Astrocyte (in vitro differentiated cells and primary cell): ENCODE measurements at regions not wholly inside any gene's neighbourhood (a gene's known extent, or its start where the extent isn't known, plus 50 kb on each side); places are given as distances from the start of the nearest gene placed in this dataset.

Experiments
- DNase-seq: peaks from one replicate; pipeline ENCODE4 v3.0.0-alpha.2; 2010; ENCODE audit warnings: low read depth
- FAIRE-seq: peaks from 2 replicates; lab custom pipeline; 2011; peaks lifted over from hg19 to GRCh38; lab: Jason Lieb, UNC
- H2AFZ ChIP-seq: 2 replicates; pipeline ENCODE4 v1.6.0; 2012; ENCODE audit warnings: low read depth, low read length, inconsistent platforms
- H3K27ac ChIP-seq: 2 replicates; pipeline ENCODE4 v1.5.1; 2011; ENCODE audit warnings: low read depth, low read length, inconsistent platforms
- H3K27me3 ChIP-seq: 2 replicates; pipeline ENCODE4 v1.6.0; 2011; ENCODE audit warnings: low read length, inconsistent platforms; ENCODE audit not compliant: insufficient read depth
- H3K36me3 ChIP-seq: 2 replicates; pipeline ENCODE4 v1.5.1; 2011; ENCODE audit warnings: low read length, inconsistent platforms; ENCODE audit not compliant: insufficient read depth
- H3K4me1 ChIP-seq: 2 replicates; pipeline ENCODE4 v1.5.1; 2011; ENCODE audit warnings: low read length, inconsistent platforms; ENCODE audit not compliant: insufficient read depth
- H3K4me2 ChIP-seq: 2 replicates; pipeline ENCODE4 v1.6.0; 2012; ENCODE audit warnings: low read length, inconsistent platforms
- H3K4me3 ChIP-seq: 2 replicates; pipeline ENCODE4 v1.5.1; 2011; ENCODE audit warnings: low read depth, mild to moderate bottlenecking, low read length, inconsistent platforms; ENCODE audit not compliant: insufficient read depth
- H3K79me2 ChIP-seq: 2 replicates; pipeline ENCODE4 v1.6.0; 2012; ENCODE audit warnings: mild to moderate bottlenecking, low read length, inconsistent platforms; ENCODE audit not compliant: insufficient read depth
- H3K9ac ChIP-seq: 2 replicates; pipeline ENCODE4 v1.6.0; 2012; ENCODE audit warnings: mild to moderate bottlenecking, low read length, inconsistent platforms
- H3K9me3 ChIP-seq: 2 replicates; pipeline ENCODE4 v1.5.1; 2012; ENCODE audit warnings: low read depth, mild to moderate bottlenecking, low read length, inconsistent platforms; ENCODE audit not compliant: insufficient read depth
- H4K20me1 ChIP-seq: 2 replicates; pipeline ENCODE4 v1.6.0; 2012; ENCODE audit warnings: low read length, inconsistent platforms; ENCODE audit not compliant: insufficient read depth
- H3K27ac Mint-ChIP-seq: one replicate; pipeline ENCODE4 v1.8.0; 2021; ENCODE audit warnings: mild to moderate bottlenecking, mixed read lengths; ENCODE audit not compliant: unreplicated experiment
- H3K27me3 Mint-ChIP-seq: one replicate; pipeline ENCODE4 v1.8.0; 2021; ENCODE audit warnings: low read depth, mixed read lengths; ENCODE audit not compliant: unreplicated experiment
- H3K36me3 Mint-ChIP-seq: one replicate; pipeline ENCODE4 v1.8.0; 2021; ENCODE audit warnings: low read depth, mixed read lengths; ENCODE audit not compliant: unreplicated experiment
- H3K4me1 Mint-ChIP-seq: one replicate; pipeline ENCODE4 v1.8.0; 2021; ENCODE audit warnings: low read depth, mixed read lengths; ENCODE audit not compliant: unreplicated experiment
- H3K4me3 Mint-ChIP-seq: one replicate; pipeline ENCODE4 v1.8.0; 2021; ENCODE audit warnings: mild to moderate bottlenecking, moderate library complexity, mixed read lengths; ENCODE audit not compliant: unreplicated experiment
- H3K9me3 Mint-ChIP-seq: one replicate; pipeline ENCODE4 v1.8.0; 2021; ENCODE audit warnings: mild to moderate bottlenecking, mixed read lengths; ENCODE audit not compliant: unreplicated experiment
- EZH2 ChIP-seq: IDR thresholded peaks from 2 replicates; pipeline ENCODE4 v1.6.1; 2012; ENCODE audit warnings: mild to moderate bottlenecking, low read length, inconsistent platforms; ENCODE audit not compliant: insufficient read depth
- TF ChIP-seq, protein P1 (sequence below): IDR thresholded peaks from 2 replicates; pipeline ENCODE4 v1.5.1; 2011; ENCODE audit warnings: low read depth, mild to moderate bottlenecking, inconsistent platforms, low read length, moderate library complexity; ENCODE audit not compliant: insufficient read depth

DNA sequence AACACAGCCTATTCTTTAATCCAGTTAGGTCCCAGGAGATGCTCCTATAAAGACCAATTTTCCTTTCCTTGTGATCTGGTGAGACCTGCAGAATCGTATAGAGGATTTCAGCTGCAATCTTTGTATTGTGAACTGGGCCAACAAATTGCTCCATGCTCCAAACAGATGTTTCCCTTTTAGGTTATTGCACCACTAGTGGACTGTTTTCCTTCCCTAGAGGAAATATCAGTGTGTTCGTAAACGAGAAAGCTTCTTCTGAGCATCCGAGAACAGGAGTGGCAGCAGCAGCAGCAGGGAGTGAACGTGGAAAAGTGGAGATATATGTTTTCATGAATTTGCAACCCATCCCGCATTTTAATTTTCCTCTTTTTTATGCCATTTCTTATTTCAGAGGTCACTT lies 344.1 kb upstream of the PDE3A start:
- Mint-ChIP-seq H3K4me1 (no peaks in the 10 kb centered on the region), H3K9me3 (no peaks in the 10 kb centered on the region), H3K36me3 (no peaks in the 10 kb centered on the region), H3K4me3 (no peak overlapping the region), H3K27ac (no peak overlapping the region), H3K27me3 (no peaks in the 10 kb centered on the region)
- Histone ChIP-seq H3K27ac (no peak overlapping the region), H3K4me2 (no peak overlapping the region), H3K79me2 (no peaks in the 10 kb centered on the region), H3K27me3 (no peaks in the 10 kb centered on the region), H3K9ac (no peak overlapping the region), H3K4me3 (no peak overlapping the region), H4K20me1 (no peaks in the 10 kb centered on the region), H3K4me1 (no peaks in the 10 kb centered on the region), H3K36me3 (no peaks in the 10 kb centered on the region), H3K9me3 (no peaks in the 10 kb centered on the region), H2AFZ (peak overlapping the region; percentile 34)
- TF ChIP-seq EZH2 = no peak
- TF ChIP-seq, protein P1, sequence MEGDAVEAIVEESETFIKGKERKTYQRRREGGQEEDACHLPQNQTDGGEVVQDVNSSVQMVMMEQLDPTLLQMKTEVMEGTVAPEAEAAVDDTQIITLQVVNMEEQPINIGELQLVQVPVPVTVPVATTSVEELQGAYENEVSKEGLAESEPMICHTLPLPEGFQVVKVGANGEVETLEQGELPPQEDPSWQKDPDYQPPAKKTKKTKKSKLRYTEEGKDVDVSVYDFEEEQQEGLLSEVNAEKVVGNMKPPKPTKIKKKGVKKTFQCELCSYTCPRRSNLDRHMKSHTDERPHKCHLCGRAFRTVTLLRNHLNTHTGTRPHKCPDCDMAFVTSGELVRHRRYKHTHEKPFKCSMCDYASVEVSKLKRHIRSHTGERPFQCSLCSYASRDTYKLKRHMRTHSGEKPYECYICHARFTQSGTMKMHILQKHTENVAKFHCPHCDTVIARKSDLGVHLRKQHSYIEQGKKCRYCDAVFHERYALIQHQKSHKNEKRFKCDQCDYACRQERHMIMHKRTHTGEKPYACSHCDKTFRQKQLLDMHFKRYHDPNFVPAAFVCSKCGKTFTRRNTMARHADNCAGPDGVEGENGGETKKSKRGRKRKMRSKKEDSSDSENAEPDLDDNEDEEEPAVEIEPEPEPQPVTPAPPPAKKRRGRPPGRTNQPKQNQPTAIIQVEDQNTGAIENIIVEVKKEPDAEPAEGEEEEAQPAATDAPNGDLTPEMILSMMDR = no peak
- FAIRE-seq (no peak), DNase-seq (no peak)

DNA sequence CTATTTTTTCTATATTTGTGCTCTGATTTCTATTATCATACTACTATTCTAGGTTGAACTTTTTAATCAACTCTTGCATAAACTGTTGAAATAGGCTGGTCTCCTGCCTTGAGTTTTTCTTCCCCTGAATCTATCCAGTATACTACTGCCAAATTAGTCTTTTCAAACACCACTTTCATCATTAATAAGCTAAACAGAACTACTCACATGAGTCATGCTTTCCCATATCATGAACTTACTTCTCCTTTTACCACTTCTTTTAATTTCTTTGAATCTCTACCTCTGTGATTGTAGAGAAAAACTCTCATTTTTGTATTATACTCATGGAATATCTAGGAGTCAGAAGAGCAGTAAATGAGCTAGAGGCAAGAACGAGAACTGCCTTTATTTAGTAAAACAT lies 340.3 kb upstream of the PDE3A start:
- Histone ChIP-seq H3K4me1 (no peaks in the 10 kb centered on the region), H3K27ac (no peak overlapping the region), H3K27me3 (no peaks in the 10 kb centered on the region), H3K9me3 (no peaks in the 10 kb centered on the region), H2AFZ (no peak overlapping the region), H3K79me2 (no peaks in the 10 kb centered on the region), H4K20me1 (no peaks in the 10 kb centered on the region), H3K4me3 (no peak overlapping the region), H3K9ac (no peak overlapping the region), H3K36me3 (no peaks in the 10 kb centered on the region), H3K4me2 (no peak overlapping the region)
- TF ChIP-seq, protein P1 = no peak
- TF ChIP-seq EZH2 = no peak
- no peak overlapping the region for H3K27ac Mint-ChIP-seq
- DNase-seq (no peak), FAIRE-seq (no peak)
- H3K4me1 Mint-ChIP-seq = peaks cover 3% of the 10 kb centered on the region
- no peaks in the 10 kb centered on the region for H3K27me3 Mint-ChIP-seq
- H3K36me3 Mint-ChIP-seq = no peaks in the 10 kb centered on the region
- H3K4me3 Mint-ChIP-seq = no peak overlapping the region
- H3K9me3 Mint-ChIP-seq = no peaks in the 10 kb centered on the region

DNA sequence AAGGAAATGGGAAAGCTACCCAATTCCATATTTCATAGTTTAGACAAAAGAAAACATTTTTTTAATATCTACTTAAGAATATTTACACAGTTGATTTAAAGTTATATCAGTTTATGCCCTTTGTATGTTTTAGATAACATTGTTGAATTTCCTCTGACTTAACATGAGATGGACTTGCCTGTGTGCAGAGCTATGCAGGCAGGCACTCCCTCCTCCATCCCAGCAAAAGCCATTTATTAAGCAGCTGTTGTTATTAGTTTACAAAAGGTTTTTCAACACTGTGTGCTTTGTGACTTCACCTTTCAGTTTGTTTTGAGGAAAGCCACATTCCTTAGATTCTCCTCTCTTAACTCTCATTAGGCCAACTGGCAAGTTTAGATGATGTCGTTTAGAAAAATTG lies 337.5 kb upstream of the PDE3A start:
- H3K27me3 Mint-ChIP-seq = no peaks in the 10 kb centered on the region
- no peak overlapping the region for H3K4me3 Mint-ChIP-seq
- Histone ChIP-seq H4K20me1 (no peaks in the 10 kb centered on the region), H2AFZ (no peak overlapping the region), H3K27ac (no peak overlapping the region), H3K9ac (no peak overlapping the region), H3K4me3 (no peak overlapping the region), H3K36me3 (no peaks in the 10 kb centered on the region), H3K79me2 (no peaks in the 10 kb centered on the region), H3K4me1 (no peaks in the 10 kb centered on the region), H3K4me2 (no peak overlapping the region), H3K9me3 (no peaks in the 10 kb centered on the region), H3K27me3 (no peaks in the 10 kb centered on the region)
- FAIRE-seq (peak; percentile 66), DNase-seq (no peak)
- no peak for TF ChIP-seq EZH2
- TF ChIP-seq, protein P1 = no peak
- H3K27ac Mint-ChIP-seq = no peak overlapping the region
- no peaks in the 10 kb centered on the region for H3K36me3 Mint-ChIP-seq
- H3K4me1 Mint-ChIP-seq = peaks cover 3% of the 10 kb centered on the region
- H3K9me3 Mint-ChIP-seq = no peaks in the 10 kb centered on the region
